SK-N-SH treated with all-trans-retinoic acid at 6 μM for 48 hours (cell line): ENCODE measurements at regions not wholly inside any gene's neighbourhood (a gene's known extent, or its start where the extent isn't known, plus 50 kb on each side); places are given as distances from the start of the nearest gene placed in this dataset.

Experiments used
- ATAC-seq: fragments of 200-7000 bp; cut with Tn5 transposase; 3 replicates; pipeline ENCODE4 v1.9.1; 2020; ENCODE audit warnings: mild to moderate bottlenecking, moderate library complexity
- ARNTL ChIP-seq: fragments of 450-650 bp; formaldehyde crosslinking; IDR thresholded peaks from 2 replicates; pipeline ENCODE4 v1.5.0; 2020; ENCODE audit warnings: low read depth, mild to moderate bottlenecking, moderate library complexity, borderline replicate concordance
- BACH2 ChIP-seq: fragments of 250-450 bp; sonication (Bioruptor Pico); IDR thresholded peaks from 2 replicates; pipeline ENCODE4 v1.9.0; 2021; ENCODE audit warnings: mild to moderate bottlenecking, borderline replicate concordance
- CSDC2 ChIP-seq: fragments of 250-450 bp; sonication (Bioruptor Pico); IDR thresholded peaks from 2 replicates; pipeline ENCODE4 v1.5.0; 2020; ENCODE audit warnings: mild to moderate bottlenecking, moderate library complexity
- ESRRG ChIP-seq: fragments of 250-450 bp; sonication (Bioruptor Pico); IDR thresholded peaks from 2 replicates; pipeline ENCODE4 v1.6.1; 2021; ENCODE audit warnings: mild to moderate bottlenecking
- OSR1 ChIP-seq: fragments of 250-450 bp; sonication (Bioruptor Pico); IDR thresholded peaks from 2 replicates; pipeline ENCODE4 v1.8.0; 2022; ENCODE audit warnings: moderate library complexity, mild to moderate bottlenecking, inconsistent platforms
- POU6F1 ChIP-seq: fragments of 250-450 bp; sonication (Bioruptor Pico); IDR thresholded peaks from 2 replicates; pipeline ENCODE4 v1.8.0; 2021; ENCODE audit warnings: low read depth, mild to moderate bottlenecking, moderate library complexity, borderline replicate concordance
- PPARA ChIP-seq: fragments of 250-450 bp; sonication (Bioruptor Pico); IDR thresholded peaks from 2 replicates; pipeline ENCODE4 v1.5.0; 2020; ENCODE audit warnings: mild to moderate bottlenecking, borderline replicate concordance
- RARB ChIP-seq: fragments of 250-450 bp; sonication (Bioruptor Pico); IDR thresholded peaks from 2 replicates; pipeline ENCODE4 v1.8.0; 2021; ENCODE audit warnings: mild to moderate bottlenecking, moderate library complexity
- SNAI2 ChIP-seq: fragments of 250-450 bp; sonication (Bioruptor Pico); IDR thresholded peaks from 2 replicates; pipeline ENCODE4 v1.5.0; 2020; ENCODE audit warnings: mild to moderate bottlenecking, moderate library complexity
- TOX ChIP-seq: fragments of 250-450 bp; sonication (Bioruptor Pico); IDR thresholded peaks from 2 replicates; pipeline ENCODE4 v1.8.0; 2021; ENCODE audit warnings: mild to moderate bottlenecking, moderate library complexity, borderline replicate concordance
- TSHZ2 ChIP-seq: fragments of 250-450 bp; sonication (Bioruptor Pico); IDR thresholded peaks from 2 replicates; pipeline ENCODE4 v1.5.0; 2020; ENCODE audit warnings: mild to moderate bottlenecking, moderate library complexity
- ZC3H10 ChIP-seq: fragments of 250-450 bp; sonication (Bioruptor Pico); IDR thresholded peaks from 2 replicates; pipeline ENCODE4 v1.5.1; 2021; ENCODE audit warnings: mild to moderate bottlenecking, moderate library complexity
- ZFP3 ChIP-seq: fragments of 250-450 bp; sonication (Bioruptor Pico); IDR thresholded peaks from 2 replicates; pipeline ENCODE4 v1.5.0; 2020; ENCODE audit warnings: mild to moderate bottlenecking, moderate library complexity
- ZFP30 ChIP-seq: fragments of 450-650 bp; formaldehyde crosslinking; IDR thresholded peaks from 2 replicates; pipeline ENCODE4 v1.5.0; 2022; ENCODE audit warnings: mild to moderate bottlenecking, moderate library complexity
- ZNF565 ChIP-seq: fragments of 450-650 bp; formaldehyde crosslinking; conservative IDR thresholded peaks from 2 replicates; pipeline ENCODE4 v1.5.0; 2020; ENCODE audit warnings: low read depth, mild to moderate bottlenecking, moderate library complexity
- ZNF70 ChIP-seq: fragments of 450-650 bp; formaldehyde crosslinking; IDR thresholded peaks from 2 replicates; pipeline ENCODE4 v1.5.0; 2020; ENCODE audit warnings: mild to moderate bottlenecking, moderate library complexity
- ZNF8 ChIP-seq: fragments of 450-650 bp; formaldehyde crosslinking; IDR thresholded peaks from 2 replicates; pipeline ENCODE4 v1.5.0; 2020; ENCODE audit warnings: mild to moderate bottlenecking, moderate library complexity
- TF ChIP-seq, protein P1 (sequence below): fragments of 250-450 bp; sonication (Bioruptor Pico); IDR thresholded peaks from 2 replicates; pipeline ENCODE4 v1.8.0; 2020; ENCODE audit warnings: mild to moderate bottlenecking, moderate library complexity, borderline replicate concordance
- TF ChIP-seq, protein P2 (sequence below): fragments of 250-450 bp; sonication (Bioruptor Pico); IDR thresholded peaks from 2 replicates; pipeline ENCODE4 v1.5.1; 2020; ENCODE audit warnings: low read depth, mild to moderate bottlenecking, moderate library complexity

- no peak for ATAC-seq
- TF ChIP-seq PPARA (CRISPR knock-in tag) (no peak), TOX (CRISPR knock-in tag) (no peak), BACH2 (CRISPR knock-in tag) (no peak), ZNF70 (CRISPR knock-in tag) (no peak), TSHZ2 (CRISPR knock-in tag) (no peak), OSR1 (CRISPR knock-in tag) (no peak), POU6F1 (CRISPR knock-in tag) (no peak), CSDC2 (no peak)
Observed at GRCh38 chr7:70913924-70914323, 218.0 kb upstream of the GALNT17 start.

DNA sequence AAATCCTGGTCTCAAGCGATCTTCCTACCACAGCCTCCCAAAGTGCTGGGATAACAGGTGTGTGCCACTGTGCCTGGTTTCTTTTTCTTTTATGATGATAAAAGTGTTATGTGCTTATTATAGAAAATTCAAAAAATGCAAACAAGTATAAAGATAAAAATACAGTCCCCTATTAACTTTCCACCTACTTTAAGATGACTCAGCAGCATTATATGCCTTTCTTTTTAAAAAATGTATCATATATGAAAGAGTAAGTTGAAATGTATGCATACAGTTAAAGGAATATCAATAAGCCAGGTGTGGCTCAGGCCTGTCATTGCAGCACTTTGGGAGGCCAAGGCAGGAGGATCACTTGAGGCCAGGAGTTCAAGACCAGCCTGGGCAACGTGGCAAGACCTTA, 216.9 kb upstream of the GALNT17 start:
- TF ChIP-seq ZNF565 (no peak), ZFP30 (CRISPR knock-in tag) (no peak), TOX (CRISPR knock-in tag) (no peak), BACH2 (CRISPR knock-in tag) (no peak), ZNF70 (CRISPR knock-in tag) (no peak), TSHZ2 (CRISPR knock-in tag) (no peak), OSR1 (CRISPR knock-in tag) (no peak), ZFP3 (CRISPR knock-in tag) (no peak), ZC3H10 (CRISPR knock-in tag) (no peak), ESRRG (no peak), POU6F1 (CRISPR knock-in tag) (no peak), ZNF8 (no peak), ARNTL (CRISPR knock-in tag) (no peak), RARB (CRISPR knock-in tag) (no peak), SNAI2 (no peak)
- TF ChIP-seq, protein P1, sequence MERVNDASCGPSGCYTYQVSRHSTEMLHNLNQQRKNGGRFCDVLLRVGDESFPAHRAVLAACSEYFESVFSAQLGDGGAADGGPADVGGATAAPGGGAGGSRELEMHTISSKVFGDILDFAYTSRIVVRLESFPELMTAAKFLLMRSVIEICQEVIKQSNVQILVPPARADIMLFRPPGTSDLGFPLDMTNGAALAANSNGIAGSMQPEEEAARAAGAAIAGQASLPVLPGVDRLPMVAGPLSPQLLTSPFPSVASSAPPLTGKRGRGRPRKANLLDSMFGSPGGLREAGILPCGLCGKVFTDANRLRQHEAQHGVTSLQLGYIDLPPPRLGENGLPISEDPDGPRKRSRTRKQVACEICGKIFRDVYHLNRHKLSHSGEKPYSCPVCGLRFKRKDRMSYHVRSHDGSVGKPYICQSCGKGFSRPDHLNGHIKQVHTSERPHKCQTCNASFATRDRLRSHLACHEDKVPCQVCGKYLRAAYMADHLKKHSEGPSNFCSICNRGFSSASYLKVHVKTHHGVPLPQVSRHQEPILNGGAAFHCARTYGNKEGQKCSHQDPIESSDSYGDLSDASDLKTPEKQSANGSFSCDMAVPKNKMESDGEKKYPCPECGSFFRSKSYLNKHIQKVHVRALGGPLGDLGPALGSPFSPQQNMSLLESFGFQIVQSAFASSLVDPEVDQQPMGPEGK, result no peak
- no peak for ATAC-seq

DNA sequence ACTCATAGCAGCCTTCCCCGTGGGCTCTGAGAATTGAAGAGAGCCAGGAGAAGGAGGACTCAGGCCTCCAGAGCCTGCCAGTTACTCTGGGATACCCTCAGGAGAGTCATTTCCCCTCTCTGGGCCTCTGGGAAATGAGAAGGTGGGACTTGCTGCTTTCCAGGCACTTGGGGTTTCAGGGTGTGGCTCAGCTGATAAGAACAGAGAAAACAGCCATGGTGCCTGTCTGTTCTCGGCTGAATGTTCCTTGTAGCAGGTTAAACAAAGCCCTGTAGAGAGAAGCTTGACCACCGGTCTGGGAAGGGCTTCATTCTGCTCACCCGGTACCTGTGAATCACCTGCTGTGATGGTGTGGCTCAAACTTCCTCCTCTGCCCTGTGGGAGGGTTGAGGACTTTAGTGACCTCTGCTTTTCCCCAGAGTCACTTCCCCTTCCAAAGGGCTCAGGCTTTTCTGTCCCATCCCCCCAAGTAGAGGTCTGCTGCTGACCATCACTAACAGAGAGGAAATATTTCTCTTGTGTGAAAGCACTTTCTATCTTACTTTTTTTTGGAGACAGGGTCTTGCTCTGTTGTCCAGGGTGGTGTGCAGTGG, 212.4 kb upstream of the GALNT17 start:
- no peak for ATAC-seq
- no peak for TF ChIP-seq OSR1 (CRISPR knock-in tag)
- no peak for TF ChIP-seq TSHZ2 (CRISPR knock-in tag)
- TF ChIP-seq, protein P2, sequence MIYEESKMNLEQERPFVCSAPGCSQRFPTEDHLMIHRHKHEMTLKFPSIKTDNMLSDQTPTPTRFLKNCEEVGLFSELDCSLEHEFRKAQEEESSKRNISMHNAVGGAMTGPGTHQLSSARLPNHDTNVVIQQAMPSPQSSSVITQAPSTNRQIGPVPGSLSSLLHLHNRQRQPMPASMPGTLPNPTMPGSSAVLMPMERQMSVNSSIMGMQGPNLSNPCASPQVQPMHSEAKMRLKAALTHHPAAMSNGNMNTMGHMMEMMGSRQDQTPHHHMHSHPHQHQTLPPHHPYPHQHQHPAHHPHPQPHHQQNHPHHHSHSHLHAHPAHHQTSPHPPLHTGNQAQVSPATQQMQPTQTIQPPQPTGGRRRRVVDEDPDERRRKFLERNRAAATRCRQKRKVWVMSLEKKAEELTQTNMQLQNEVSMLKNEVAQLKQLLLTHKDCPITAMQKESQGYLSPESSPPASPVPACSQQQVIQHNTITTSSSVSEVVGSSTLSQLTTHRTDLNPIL (CRISPR knock-in tag), result no peak
- TF ChIP-seq ZNF565, result no peak
- TF ChIP-seq CSDC2, result no peak
